ENCODE measurements at regions not wholly inside any gene's neighbourhood (a gene's known extent, or its start where the extent isn't known, plus 50 kb on each side); places are given as distances from the start of the nearest gene placed in this dataset.

GRCh38 chr15:38072007-38072347, 137.5 kb downstream of the TMCO5A start:
- TF ChIP-seq CTCF (IDR thresholded peaks at IDR 0.05; ENCODE audit: low read depth, low read length) (no peak), POLR2A (IDR thresholded peaks at IDR 0.05; ENCODE audit: extremely low read depth, insufficient read length) (no peak), MAX (IDR thresholded peaks at IDR 0.05; ENCODE audit: low read depth, low read length) (no peak)

Measured in NB4 (cell line).